Gastroesophageal sphincter (tissue), 3 donors: ENCODE measurements at regions not wholly inside any gene's neighbourhood (a gene's known extent, or its start where the extent isn't known, plus 50 kb on each side); places are given as distances from the start of the nearest gene placed in this dataset.

Experiments
- CTCF ChIP-seq, 4 experiments: fragments of 200-600 bp in 2 of 4; fragments of 450-650 bp in 2 of 4; sonication (generic) in 1 of 4; IDR thresholded peaks; one replicate each; pipeline ENCODE4 v1.5.1; 2017 to 2019; ENCODE audit warnings: antibody characterized with exemption in 4 of 4, mild to moderate bottlenecking in 2 of 4, moderate library complexity in 2 of 4
- POLR2A ChIP-seq, 2 donors: fragments of 450-650 bp; IDR thresholded peaks; one replicate each; pipeline ENCODE4 v1.6.1; 2017; ENCODE audit warnings: antibody characterized with exemption in 2 of 2, mild to moderate bottlenecking in 2 of 2, moderate library complexity in 1 of 2
- POLR2AphosphoS5 ChIP-seq: sonication (generic); formaldehyde crosslinking; IDR thresholded peaks from one replicate; pipeline ENCODE4 v1.6.1; 2017; ENCODE audit warnings: antibody characterized with exemption

GRCh38 chr5:38667499-38667776, 111.0 kb upstream of the LIFR start:
- TF ChIP-seq CTCF (IDR thresholded peaks at IDR 0.05) (no peak), POLR2A (IDR thresholded peaks at IDR 0.05) (no peak), POLR2AphosphoS5 (no peak)
